ENCODE measurements at regions not wholly inside any gene's neighbourhood (a gene's known extent, or its start where the extent isn't known, plus 50 kb on each side); places are given as distances from the start of the nearest gene placed in this dataset.
"Not testable (repeated sequence)": the region's sequence is repeated elsewhere in the genome, so short reads cannot be mapped to it uniquely, and the experiment has no call there.

DNA sequence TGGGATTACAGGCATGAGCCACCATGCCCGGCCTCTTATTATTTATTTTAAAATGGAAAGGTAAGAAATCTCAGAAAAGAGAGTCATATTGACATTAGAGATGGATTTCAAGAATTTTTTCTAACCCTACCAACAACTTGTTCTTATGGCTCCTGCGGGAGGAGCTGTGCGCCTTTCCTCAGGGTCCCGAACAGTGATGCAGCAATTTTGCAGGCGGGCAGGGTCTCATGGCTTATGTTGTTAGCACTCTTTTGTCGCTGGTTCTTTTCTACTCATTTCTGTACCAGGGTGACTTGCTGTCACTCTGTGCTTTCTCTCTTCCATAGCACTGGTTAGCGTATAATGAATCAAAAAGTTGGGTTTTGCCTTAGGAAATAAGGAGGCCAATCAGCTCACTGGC lies 148.8 kb upstream of the DLGAP1 start:
- no peak for DNase-seq

GRCh38 chr18:4599312-4599711 lies 144.2 kb upstream of the DLGAP1 start:
- no peak for DNase-seq

GRCh38 chr18:4597301-4597700 lies 142.2 kb upstream of the DLGAP1 start:
- DNase-seq = no peak

DNA sequence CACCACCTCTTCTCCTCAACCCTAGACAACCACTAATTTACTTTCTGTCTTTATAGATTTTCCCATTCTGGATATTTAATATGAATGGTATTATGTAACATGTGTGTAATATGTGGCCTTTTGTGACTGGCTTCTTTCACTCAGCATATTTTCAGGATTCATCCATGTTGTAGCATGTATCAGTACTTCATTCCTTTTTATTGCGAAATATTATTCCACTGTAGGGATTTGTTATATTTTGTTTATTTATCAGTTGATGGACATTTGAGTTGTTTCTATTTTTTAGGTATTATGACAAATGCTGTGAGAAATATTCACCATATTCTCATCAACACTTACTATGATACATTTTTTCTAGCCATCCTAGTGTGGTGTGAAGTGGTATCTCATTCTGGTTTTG lies 138.8 kb upstream of the DLGAP1 start:
- DNase-seq = no peak

GRCh38 chr18:4593459-4593858 lies 138.4 kb upstream of the DLGAP1 start:
- DNase-seq = no peak

DNA sequence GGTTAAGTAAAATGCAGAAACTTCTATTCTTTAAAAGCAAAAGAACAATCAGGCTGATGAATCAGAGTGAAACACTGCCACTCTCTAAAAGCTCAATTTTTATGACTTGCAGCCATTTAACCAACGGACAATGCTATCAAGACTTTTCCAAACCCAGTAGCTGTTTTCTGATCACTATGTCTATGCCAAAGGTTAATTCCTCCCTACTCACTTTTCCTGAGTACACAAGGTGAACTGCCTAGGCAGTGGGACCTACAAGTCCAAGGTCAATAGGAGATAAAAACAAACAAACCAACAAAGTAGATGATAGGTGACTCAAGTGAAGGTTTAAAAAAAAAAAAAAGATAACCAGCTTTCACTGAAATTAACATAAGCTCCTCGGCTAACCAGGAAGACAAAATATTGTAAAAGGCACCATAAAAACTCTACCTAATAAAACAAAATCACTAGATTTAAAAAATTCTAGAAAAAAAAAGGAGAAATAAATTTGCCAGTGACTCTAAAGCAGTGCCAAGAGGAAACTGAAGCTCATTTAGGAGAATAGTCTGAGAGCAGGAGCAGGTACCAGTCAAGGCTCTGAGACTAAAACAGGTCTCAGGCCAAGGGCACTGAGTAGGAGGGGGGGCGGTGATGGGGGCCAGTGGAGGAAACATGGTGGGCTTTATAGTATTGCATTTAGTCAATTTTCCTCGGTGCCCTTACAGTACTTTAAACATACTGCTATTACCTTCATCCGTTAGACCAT lies 134.1 kb upstream of the DLGAP1 start:
- no peak for DNase-seq

DNA sequence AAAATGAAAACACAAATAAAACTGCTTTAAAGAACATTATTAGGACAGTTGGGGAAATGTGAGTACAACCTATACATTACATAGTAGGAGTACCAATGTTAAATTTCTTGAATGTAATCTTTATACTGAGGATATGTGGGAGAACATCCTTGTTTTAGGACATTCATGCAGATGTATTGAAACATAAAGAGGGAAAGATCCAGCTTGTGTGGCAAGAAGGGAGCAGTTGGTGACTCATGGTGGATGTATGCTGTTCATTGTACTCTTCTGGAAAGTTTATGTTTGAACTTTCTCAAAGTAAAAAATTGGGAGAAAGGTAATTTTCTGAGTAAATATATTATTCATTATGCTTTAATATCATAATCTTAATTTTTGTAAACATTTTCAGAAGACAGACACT lies 132.1 kb upstream of the DLGAP1 start:
- DNase-seq = no peak

GRCh38 chr18:4586731-4587130 lies 131.6 kb upstream of the DLGAP1 start:
- DNase-seq = no peak

GRCh38 chr18:4582431-4583335 lies 127.6 kb upstream of the DLGAP1 start:
- DNase-seq = no peak

GRCh38 chr18:4581966-4582365 lies 126.9 kb upstream of the DLGAP1 start:
- DNase-seq = no peak

- no peak for DNase-seq
Observed at GRCh38 chr18:4578449-4578848, 123.3 kb upstream of the DLGAP1 start.

- no peak for DNase-seq
Observed at GRCh38 chr18:4573735-4574134, 118.6 kb upstream of the DLGAP1 start.

DNA sequence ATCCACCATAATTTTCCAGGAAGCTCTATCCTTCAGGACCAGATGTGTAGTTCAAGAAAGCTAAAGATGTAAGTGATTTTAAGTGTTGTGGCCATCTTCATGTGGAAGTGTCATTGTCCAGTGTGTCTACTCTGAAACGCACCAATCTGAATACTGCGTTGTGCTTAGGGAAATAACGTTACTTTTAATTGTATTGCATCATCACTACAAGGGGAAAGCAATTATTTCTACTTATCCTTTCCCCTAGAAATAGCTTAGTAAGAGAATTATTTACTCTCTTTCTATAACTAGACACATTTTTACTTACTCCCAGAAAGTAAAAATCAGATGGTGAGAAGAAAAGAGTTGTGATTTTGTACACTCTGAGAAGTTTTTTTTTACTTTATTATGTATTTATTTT lies 102.4 kb upstream of the DLGAP1 start:
- DNase-seq = no peak

GRCh38 chr18:4551001-4551360 lies 95.9 kb upstream of the DLGAP1 start:
- DNase-seq = no peak

- DNase-seq = no peak
Observed at GRCh38 chr18:4549164-4549872, 94.2 kb upstream of the DLGAP1 start.

GRCh38 chr18:4547126-4547525 lies 92.0 kb upstream of the DLGAP1 start:
- no peak for DNase-seq

- DNase-seq = no peak
Observed at GRCh38 chr18:4544142-4544541, 89.0 kb upstream of the DLGAP1 start.

- no peak for DNase-seq
Observed at GRCh38 chr18:4543711-4544110, 88.6 kb upstream of the DLGAP1 start.

- DNase-seq = no peak
Observed at GRCh38 chr18:4541588-4541987, 86.5 kb upstream of the DLGAP1 start.

- DNase-seq = no peak
Observed at GRCh38 chr18:4536447-4536846, 81.3 kb upstream of the DLGAP1 start.

DNA sequence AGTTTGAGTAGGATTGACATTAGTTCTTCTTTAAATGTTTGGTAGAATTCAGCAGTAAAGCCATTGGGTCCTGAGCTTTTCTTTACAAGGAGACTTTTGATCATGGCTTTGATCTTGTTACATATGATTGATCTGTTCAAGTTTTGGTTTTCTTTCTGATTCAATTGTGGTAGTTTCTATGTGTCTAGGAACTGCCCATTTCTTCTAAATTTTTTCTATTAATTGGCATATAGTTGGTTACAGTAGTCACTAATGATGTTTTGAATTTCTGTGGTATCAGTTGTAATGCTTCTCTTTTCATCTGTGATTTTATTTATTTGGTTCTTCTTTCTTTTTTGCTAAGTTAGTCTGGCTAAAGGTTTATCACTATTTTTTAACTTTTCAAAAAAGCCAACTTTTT lies 73.3 kb upstream of the DLGAP1 start:
- no peak for DNase-seq

DNA sequence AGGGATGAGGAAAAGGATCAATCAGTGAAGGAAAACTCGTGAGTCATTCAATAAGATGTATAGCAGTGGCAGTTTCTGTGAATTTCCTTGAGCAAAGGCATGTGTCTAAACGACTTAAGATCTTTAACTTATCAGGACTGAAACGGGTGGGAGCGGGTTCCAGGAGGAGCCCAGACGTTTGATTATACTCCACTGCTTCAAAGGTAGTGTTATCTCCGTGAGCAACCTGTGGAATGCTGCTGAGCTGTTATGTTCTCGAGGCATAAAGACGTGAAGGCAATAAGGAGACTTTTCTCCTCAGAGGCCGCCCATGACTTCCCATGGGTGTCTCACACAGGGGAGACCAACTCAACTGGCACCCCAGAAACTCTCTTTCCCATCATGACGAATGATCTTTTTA lies 72.7 kb upstream of the DLGAP1 start:
- not testable (repeated sequence) for DNase-seq

DNA sequence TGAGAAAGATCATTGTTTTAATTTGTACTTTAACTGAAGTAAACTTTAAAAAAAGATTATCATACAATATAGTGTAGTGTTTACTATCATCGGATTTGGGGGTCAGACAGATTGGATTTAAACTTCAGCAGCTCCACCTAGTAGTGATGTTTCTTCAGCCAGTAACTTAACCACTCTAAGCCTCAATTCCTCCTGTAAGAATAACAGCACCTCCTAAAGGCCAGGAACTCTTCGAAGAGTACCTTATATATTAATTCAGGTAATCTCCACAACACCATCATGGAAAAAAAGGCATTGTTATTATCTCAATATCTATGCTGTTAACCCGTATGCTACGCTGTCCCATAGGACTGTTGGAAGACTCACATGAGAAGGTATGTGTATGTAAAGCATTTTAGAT lies 69.0 kb upstream of the DLGAP1 start:
- no peak for DNase-seq

- no peak for DNase-seq
Observed at GRCh38 chr18:4511166-4511565, 56.1 kb upstream of the DLGAP1 start.
